GM18502 (cell line): ENCODE measurements at regions not wholly inside any gene's neighbourhood (a gene's known extent, or its start where the extent isn't known, plus 50 kb on each side); places are given as distances from the start of the nearest gene placed in this dataset.
"Not testable (repeated sequence)": the region's sequence is repeated elsewhere in the genome, so short reads cannot be mapped to it uniquely, and the experiment has no call there.

Experiments used
- ATAC-seq: cut with Tn5 transposase; IDR thresholded peaks from one replicate; pipeline ENCODE4 v1.9.1; 2021; ENCODE audit warnings: mild to moderate bottlenecking; ENCODE audit not compliant: unreplicated experiment, poor library complexity

GRCh38 chr18:34461266-34461665 lies 236.6 kb upstream of the NOL4 start:
- no peak for ATAC-seq

GRCh38 chr18:34467058-34467457 lies 242.3 kb upstream of the NOL4 start:
- ATAC-seq: peak; percentile 83

GRCh38 chr18:34480162-34480700 lies 229.9 kb upstream of the DTNA start:
- ATAC-seq: no peak

GRCh38 chr18:34482204-34482603 lies 227.9 kb upstream of the DTNA start:
- no peak for ATAC-seq

GRCh38 chr18:34483198-34483597 lies 226.9 kb upstream of the DTNA start:
- no peak for ATAC-seq

- ATAC-seq: no peak
These were observed 218.4 kb upstream of the DTNA start for GRCh38 chr18:34491719-34492118.

GRCh38 chr18:34492652-34493051 lies 217.4 kb upstream of the DTNA start:
- ATAC-seq: no peak

- ATAC-seq: peak; percentile 83
These were observed 217.0 kb upstream of the DTNA start for GRCh38 chr18:34493099-34493544.

- ATAC-seq: peak; percentile 74
These were observed 216.3 kb upstream of the DTNA start for GRCh38 chr18:34493566-34494358.

- ATAC-seq: no peak
These were observed 215.8 kb upstream of the DTNA start for GRCh38 chr18:34494359-34494696.

GRCh38 chr18:34495506-34495905 lies 214.6 kb upstream of the DTNA start:
- no peak for ATAC-seq

GRCh38 chr18:34501553-34501952 lies 208.5 kb upstream of the DTNA start:
- no peak for ATAC-seq

- no peak for ATAC-seq
These were observed 203.9 kb upstream of the DTNA start for GRCh38 chr18:34506198-34506597.

- no peak for ATAC-seq
These were observed 200.9 kb upstream of the DTNA start for GRCh38 chr18:34509163-34509562.

- no peak for ATAC-seq
These were observed 200.1 kb upstream of the DTNA start for GRCh38 chr18:34509879-34510586.

- ATAC-seq: no peak
These were observed 199.2 kb upstream of the DTNA start for GRCh38 chr18:34510926-34511325.

GRCh38 chr18:34511435-34511834 lies 198.7 kb upstream of the DTNA start:
- ATAC-seq: no peak

- ATAC-seq: no peak
These were observed 198.2 kb upstream of the DTNA start for GRCh38 chr18:34511879-34512278.

GRCh38 chr18:34514238-34514637 lies 195.9 kb upstream of the DTNA start:
- no peak for ATAC-seq

GRCh38 chr18:34514957-34515356 lies 195.1 kb upstream of the DTNA start:
- no peak for ATAC-seq

GRCh38 chr18:34516355-34516754 lies 193.7 kb upstream of the DTNA start:
- ATAC-seq: not testable (repeated sequence)
